Activated CD8-positive, alpha-beta T cell treated with anti-CD3 and anti-CD28 coated beads for 36 hours (primary cell): ENCODE measurements at regions not wholly inside any gene's neighbourhood (a gene's known extent, or its start where the extent isn't known, plus 50 kb on each side); places are given as distances from the start of the nearest gene placed in this dataset.

ENCODE experiments used
- ATAC-seq: fragments of 200-7000 bp; cut with Tn5 transposase; one replicate; pipeline ENCODE4 v1.10.0; 2021; ENCODE audit warnings: mild to moderate bottlenecking, moderate library complexity
- CTCF ChIA-PET: fragments of 350-600 bp; sonication (Branson Sonifier 250); formaldehyde crosslinking; loops from one replicate; lab custom pipeline; 2021; ENCODE audit warnings: antibody characterized with exemption; lab: Charles Lee
- POLR2A ChIA-PET: fragments of 350-600 bp; sonication (Branson Sonifier 250); formaldehyde crosslinking; loops from one replicate; lab custom pipeline; 2021; ENCODE audit warnings: antibody characterized with exemption; lab: Charles Lee
- DNase-seq: peaks from one replicate; pipeline ENCODE4 v3.0.0-alpha.2; 2020
- H3K27ac Mint-ChIP-seq: one replicate; pipeline ENCODE4 v1.8.0; 2021; ENCODE audit warnings: mild to moderate bottlenecking, mixed read lengths
- H3K27me3 Mint-ChIP-seq: one replicate; pipeline ENCODE4 v1.8.0; 2021; ENCODE audit warnings: mixed read lengths
- H3K36me3 Mint-ChIP-seq: one replicate; pipeline ENCODE4 v1.8.0; 2021; ENCODE audit warnings: low read depth, mixed read lengths
- H3K4me1 Mint-ChIP-seq: one replicate; pipeline ENCODE4 v1.8.0; 2021; ENCODE audit warnings: low read depth, mixed read lengths
- H3K4me3 Mint-ChIP-seq: one replicate; pipeline ENCODE4 v1.8.0; 2021; ENCODE audit warnings: mild to moderate bottlenecking, moderate library complexity, mixed read lengths
- H3K9me3 Mint-ChIP-seq: one replicate; pipeline ENCODE4 v1.8.0; 2021; ENCODE audit warnings: mixed read lengths
- CTCF ChIP-seq: fragments of 200-600 bp; IDR thresholded peaks from one replicate; pipeline ENCODE4 v1.8.0; 2022; ENCODE audit warnings: antibody characterized with exemption, mild to moderate bottlenecking
- intact Hi-C: fragments of 100-400 bp; cut with micrococcal nuclease; formaldehyde crosslinking; loops from one replicate; pipeline ENCODE4 v1.10.0; 2022

DNA sequence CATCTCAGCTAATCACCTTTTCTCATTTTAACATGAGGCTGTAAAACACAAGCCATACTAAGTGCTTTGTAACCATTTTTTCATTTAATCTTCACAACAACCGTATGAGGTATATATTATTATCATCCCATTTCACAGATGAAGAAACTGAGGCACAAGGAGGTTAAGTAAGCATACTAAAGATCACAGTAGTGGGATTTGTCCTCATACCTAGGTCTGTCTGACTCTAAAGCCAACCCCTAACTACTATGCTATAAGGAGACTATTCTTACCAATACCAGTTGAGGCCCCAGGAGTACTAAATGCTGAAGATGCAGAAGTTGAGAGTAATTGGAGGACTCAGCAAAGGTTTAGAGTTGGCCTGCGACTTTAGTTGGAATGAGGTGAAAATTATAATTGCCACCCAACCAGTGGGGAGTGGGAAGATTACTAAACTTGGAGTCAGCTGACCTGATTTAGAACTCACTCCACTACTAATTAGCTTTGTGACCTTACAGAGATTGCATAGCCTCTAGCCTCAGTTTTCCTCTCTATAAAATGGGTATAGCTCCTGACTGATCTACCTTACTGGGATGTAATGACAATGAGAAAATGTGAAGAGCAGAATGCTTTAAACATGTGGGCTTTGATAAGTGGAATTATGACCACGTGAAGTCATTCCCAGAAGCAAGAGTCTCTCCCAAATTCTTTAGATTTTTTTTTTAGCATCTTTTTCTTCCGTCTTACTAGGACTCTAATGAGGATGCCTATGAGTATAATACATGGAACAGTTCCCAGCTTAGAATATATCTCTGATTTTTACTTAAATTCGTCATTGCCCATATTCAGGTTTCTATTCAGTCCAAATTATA lies 85.8 kb upstream of the IPO9 start:
- intact Hi-C loops: no loop called here
- Mint-ChIP-seq H3K9me3 (no peaks in the 10 kb centered on the region), H3K4me1 (peaks cover 9% of the 10 kb centered on the region), H3K27me3 (peaks cover 20% of the 10 kb centered on the region), H3K27ac (no peak overlapping the region), H3K36me3 (no peaks in the 10 kb centered on the region), H3K4me3 (no peak overlapping the region)
- DNase-seq (no peak), ATAC-seq (no peak)
- CTCF ChIA-PET: interaction anchor here (0.9 to 1.5 kb wide), 2 partner anchors 50 to 256 kb away, joined by 3 read pairs; no protein-coding TSS in a partner anchor
- no peak for TF ChIP-seq CTCF
- POLR2A ChIA-PET: no interaction called here

GRCh38 chr1:201745023-201745422 lies 83.9 kb upstream of the IPO9 start:
- TF ChIP-seq CTCF: no peak
- ChIA-PET CTCF (interaction anchor here (1.0 to 1.5 kb wide), 2 partner anchors 16 to 48 kb away, joined by 3 to 5 read pairs; no protein-coding TSS in a partner anchor), POLR2A (no interaction called here)
- no peaks in the 10 kb centered on the region for H3K9me3 Mint-ChIP-seq
- peaks cover 5% of the 10 kb centered on the region for H3K4me1 Mint-ChIP-seq
- no peak for ATAC-seq
- H3K36me3 Mint-ChIP-seq: no peaks in the 10 kb centered on the region
- intact Hi-C loops: no loop called here
- no peak for DNase-seq
- no peak overlapping the region for H3K27ac Mint-ChIP-seq
- H3K27me3 Mint-ChIP-seq: peaks cover 10% of the 10 kb centered on the region
- H3K4me3 Mint-ChIP-seq: no peak overlapping the region

DNA sequence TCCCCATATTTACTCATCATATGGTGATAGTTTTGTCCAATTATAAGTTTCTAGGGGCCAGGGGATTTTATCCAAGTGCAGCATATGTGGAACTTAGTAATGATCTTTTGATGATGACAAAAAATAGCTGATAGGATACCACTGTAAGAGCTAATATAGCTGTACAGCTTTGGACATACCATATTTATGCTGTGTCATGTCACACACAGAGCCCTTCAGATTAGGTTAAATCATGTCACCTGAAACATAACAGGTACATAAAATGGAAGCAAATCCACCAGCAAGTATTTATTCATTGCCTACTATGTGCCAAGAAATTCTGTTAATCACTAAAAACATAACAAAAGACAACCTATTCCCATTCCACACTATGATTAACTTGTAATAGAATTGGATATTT lies 82.8 kb upstream of the IPO9 start:
- Mint-ChIP-seq H3K27ac (no peak overlapping the region), H3K27me3 (peaks cover 8% of the 10 kb centered on the region), H3K9me3 (no peaks in the 10 kb centered on the region), H3K4me1 (peaks cover 5% of the 10 kb centered on the region), H3K4me3 (no peak overlapping the region), H3K36me3 (no peaks in the 10 kb centered on the region)
- no peak for TF ChIP-seq CTCF
- ATAC-seq: no peak
- ChIA-PET POLR2A (interaction anchor here (0.8 kb wide), 1 partner anchor 200 kb away, joined by 3 read pairs; no protein-coding TSS in a partner anchor), CTCF (interaction anchor here (0.6 to 1.5 kb wide), 3 partner anchors 15 to 50 kb away, joined by 3 to 5 read pairs (median 3); no protein-coding TSS in a partner anchor)
- intact Hi-C loops: no loop called here
- no peak for DNase-seq

- TF ChIP-seq CTCF: no peak
- intact Hi-C loops: no loop called here
- POLR2A ChIA-PET: no interaction called here
- Mint-ChIP-seq H3K36me3 (no peaks in the 10 kb centered on the region), H3K27ac (no peak overlapping the region), H3K4me1 (peaks cover 7% of the 10 kb centered on the region), H3K27me3 (peaks cover 5% of the 10 kb centered on the region), H3K4me3 (no peak overlapping the region), H3K9me3 (no peaks in the 10 kb centered on the region)
- no peak for DNase-seq
- no peak for ATAC-seq
- CTCF ChIA-PET: interaction anchor here (1.1 kb wide), 1 partner anchor 36 kb away, joined by 4 read pairs; no protein-coding TSS in a partner anchor
These were observed 81.7 kb upstream of the IPO9 start for GRCh38 chr1:201747261-201747660.

- Mint-ChIP-seq H3K27ac (no peak overlapping the region), H3K4me3 (no peak overlapping the region)
- intact Hi-C loops: no loop called here
These were observed 80.6 kb upstream of the IPO9 start for GRCh38 chr1:201748335-201748734.

More at GRCh38 chr1:201748335-201748734, 80.6 kb upstream of the IPO9 start:
- TF ChIP-seq CTCF: no peak
- Mint-ChIP-seq H3K27me3 (peaks cover 2% of the 10 kb centered on the region), H3K36me3 (no peaks in the 10 kb centered on the region), H3K4me1 (peaks cover 7% of the 10 kb centered on the region), H3K9me3 (no peaks in the 10 kb centered on the region)
- POLR2A ChIA-PET: no interaction called here
- ATAC-seq (no peak), DNase-seq (no peak)
- CTCF ChIA-PET: interaction anchor here (1.1 kb wide), 2 partner anchors 35 to 44 kb away, joined by 3 to 4 read pairs; no protein-coding TSS in a partner anchor
